ENCODE measurements at regions not wholly inside any gene's neighbourhood (a gene's known extent, or its start where the extent isn't known, plus 50 kb on each side); places are given as distances from the start of the nearest gene placed in this dataset.

DNA sequence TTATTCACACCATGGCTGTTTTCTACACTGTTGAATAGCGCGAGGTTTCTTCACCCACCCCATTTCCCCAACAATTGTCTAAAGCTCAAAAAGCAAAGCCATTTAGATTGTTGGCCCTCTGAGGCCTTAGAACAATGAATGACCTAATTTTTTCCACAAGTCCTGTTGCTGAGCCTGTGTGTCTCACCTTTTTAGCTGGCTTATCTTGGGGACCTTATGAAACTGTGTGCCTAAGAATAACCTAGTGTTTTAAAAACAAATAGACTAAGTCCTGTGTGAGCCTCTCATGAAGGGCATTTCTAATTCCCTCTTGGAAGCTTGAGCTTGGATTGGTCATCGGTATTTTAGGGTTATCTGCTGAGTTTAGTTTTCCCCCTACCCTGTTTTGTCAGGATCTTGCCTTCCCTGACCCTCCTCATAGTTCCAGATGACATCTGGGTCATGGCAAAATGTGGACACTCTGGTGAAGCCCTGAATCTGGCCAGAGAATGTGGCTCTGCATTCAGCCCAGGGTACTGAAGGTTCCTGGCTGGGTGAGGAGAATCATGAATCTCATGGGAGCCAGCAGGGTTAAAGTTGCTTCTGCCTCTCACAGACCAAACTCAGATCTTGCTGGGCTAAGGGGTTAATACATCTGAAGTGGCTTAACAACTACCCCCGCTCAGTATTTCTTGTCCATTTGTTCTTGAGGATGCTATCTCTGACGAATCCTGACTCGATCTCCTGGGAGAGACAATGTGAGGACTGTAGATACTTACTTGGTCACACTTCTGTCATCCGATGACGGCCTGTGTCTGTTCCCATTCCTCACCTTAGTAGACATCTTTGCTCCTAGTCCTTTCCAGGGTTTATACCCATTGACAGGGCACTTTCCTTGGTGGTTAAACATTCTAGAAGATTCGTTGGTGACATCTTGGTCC is 104.2 kb upstream of the MAP4K3 start:
- no peak for TF ChIP-seq CTCF (conservative IDR thresholded peaks at IDR 0.05)
- TF ChIP-seq EZH2 (IDR thresholded peaks at IDR 0.05; ENCODE audit: low read depth) = no peak
